ENCODE measurements at regions not wholly inside any gene's neighbourhood (a gene's known extent, or its start where the extent isn't known, plus 50 kb on each side); places are given as distances from the start of the nearest gene placed in this dataset.

DNA sequence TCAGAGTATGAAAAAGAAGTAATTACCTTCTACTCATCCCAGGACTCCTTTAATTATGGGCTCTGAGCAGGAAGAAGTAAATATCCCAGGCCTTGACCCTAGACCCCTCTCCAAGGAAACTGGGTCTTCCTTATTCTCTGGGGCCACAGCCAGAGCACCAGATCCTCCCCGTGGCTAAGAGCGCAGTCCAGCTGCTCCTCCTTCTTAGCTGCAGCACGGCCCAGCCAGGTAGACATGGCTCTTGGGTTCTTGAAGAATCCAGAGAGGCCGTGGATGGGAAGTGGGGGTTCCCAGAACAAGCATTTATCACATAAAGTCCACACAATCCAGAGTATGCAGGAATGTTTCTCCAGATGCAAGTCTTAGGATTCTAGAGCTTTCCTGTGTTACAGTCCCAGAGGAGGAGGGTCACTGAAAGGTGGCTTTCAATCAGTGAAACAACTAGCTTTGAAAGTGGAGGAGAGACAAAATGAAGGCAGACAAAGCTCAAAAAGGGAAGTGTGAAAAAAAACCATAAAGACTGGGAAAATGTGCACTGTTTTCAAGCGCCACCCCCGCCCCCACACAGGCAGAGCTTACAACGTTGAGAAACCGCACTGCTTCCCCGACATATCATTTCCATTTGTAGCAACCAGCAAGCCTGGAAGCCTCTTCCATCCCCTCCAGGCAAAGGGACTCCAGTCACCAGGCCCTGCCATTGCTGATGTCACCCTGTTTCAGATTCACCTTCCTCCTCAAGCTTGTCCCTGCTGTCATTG is 396.5 kb upstream of the MKI67 start:
- H3K4me3 ChIP-seq = no peak overlapping the region

DNA sequence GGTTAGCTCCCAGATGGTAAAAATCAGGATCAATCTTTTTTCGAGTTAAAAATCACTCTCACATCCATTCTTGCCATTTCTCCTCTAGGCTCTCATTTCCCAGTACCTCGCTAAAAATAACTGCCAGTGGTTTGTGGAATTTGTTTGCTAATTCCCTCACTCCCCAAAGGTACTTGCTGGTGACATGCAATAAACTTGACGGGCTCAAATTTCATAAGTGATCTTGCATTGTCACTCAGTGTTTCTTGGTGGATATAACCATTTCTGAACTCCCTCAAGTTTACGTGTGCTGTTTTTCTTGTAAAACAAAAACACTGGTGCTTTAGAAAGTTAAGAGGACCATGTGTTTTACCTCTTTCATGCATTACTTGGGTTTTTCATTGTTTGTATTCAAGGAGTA is 399.2 kb upstream of the MKI67 start:
- Histone ChIP-seq H3K9me3 (ENCODE audit: low read depth) (no peaks in the 10 kb centered on the region), H3K4me2 (no peak overlapping the region), H4K20me1 (ENCODE audit: insufficient read depth, poor library complexity, severe bottlenecking) (no peaks in the 10 kb centered on the region), H3K4me3 (no peak overlapping the region), H3K79me2 (no peaks in the 10 kb centered on the region), H3K4me1 (ENCODE audit: insufficient read depth) (no peaks in the 10 kb centered on the region), H2AFZ (no peak overlapping the region), H3K36me3 (replicated peaks; ENCODE audit: insufficient read depth, low read depth) (no peaks in the 10 kb centered on the region), H3K27ac (no peak overlapping the region), H3K27me3 (peaks cover 4% of the 10 kb centered on the region), H3K9me2 (replicated peaks; ENCODE audit: insufficient read depth) (no peaks in the 10 kb centered on the region)
- no peak for DNase-seq (ENCODE audit: low spot score)
- TF ChIP-seq, protein P1, sequence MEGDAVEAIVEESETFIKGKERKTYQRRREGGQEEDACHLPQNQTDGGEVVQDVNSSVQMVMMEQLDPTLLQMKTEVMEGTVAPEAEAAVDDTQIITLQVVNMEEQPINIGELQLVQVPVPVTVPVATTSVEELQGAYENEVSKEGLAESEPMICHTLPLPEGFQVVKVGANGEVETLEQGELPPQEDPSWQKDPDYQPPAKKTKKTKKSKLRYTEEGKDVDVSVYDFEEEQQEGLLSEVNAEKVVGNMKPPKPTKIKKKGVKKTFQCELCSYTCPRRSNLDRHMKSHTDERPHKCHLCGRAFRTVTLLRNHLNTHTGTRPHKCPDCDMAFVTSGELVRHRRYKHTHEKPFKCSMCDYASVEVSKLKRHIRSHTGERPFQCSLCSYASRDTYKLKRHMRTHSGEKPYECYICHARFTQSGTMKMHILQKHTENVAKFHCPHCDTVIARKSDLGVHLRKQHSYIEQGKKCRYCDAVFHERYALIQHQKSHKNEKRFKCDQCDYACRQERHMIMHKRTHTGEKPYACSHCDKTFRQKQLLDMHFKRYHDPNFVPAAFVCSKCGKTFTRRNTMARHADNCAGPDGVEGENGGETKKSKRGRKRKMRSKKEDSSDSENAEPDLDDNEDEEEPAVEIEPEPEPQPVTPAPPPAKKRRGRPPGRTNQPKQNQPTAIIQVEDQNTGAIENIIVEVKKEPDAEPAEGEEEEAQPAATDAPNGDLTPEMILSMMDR (IDR thresholded peaks at IDR 0.05; ENCODE audit: poor library complexity) = no peak
- TF ChIP-seq EZH2phosphoT487 (IDR thresholded peaks at IDR 0.05; ENCODE audit: low read depth, severe bottlenecking, unreplicated experiment) (no peak), EZH2 (IDR thresholded peaks at IDR 0.05; ENCODE audit: borderline replicate concordance) (no peak)
- WGBS (ENCODE audit: low lambda C conversion rate, missing lambda C conversion rate) = 46% methylated on average over 4 of the region's 4 CpGs

More for the DNA sequence above, 396.5 kb upstream of the MKI67 start:
- no peak overlapping the region for H3K4me2 ChIP-seq
- no peaks in the 10 kb centered on the region for H4K20me1 ChIP-seq (ENCODE audit: insufficient read depth, poor library complexity, severe bottlenecking)
- H2AFZ ChIP-seq = no peak overlapping the region
- H3K4me1 ChIP-seq (ENCODE audit: insufficient read depth) = no peaks in the 10 kb centered on the region
- H3K36me3 ChIP-seq (replicated peaks; ENCODE audit: insufficient read depth, low read depth) = no peaks in the 10 kb centered on the region
- H3K27ac ChIP-seq = no peak overlapping the region
- H3K27me3 ChIP-seq = peaks cover 2% of the 10 kb centered on the region
- DNase-seq (ENCODE audit: low spot score) = no peak
- H3K79me2 ChIP-seq = no peaks in the 10 kb centered on the region
- no peaks in the 10 kb centered on the region for H3K9me3 ChIP-seq (ENCODE audit: low read depth)
- no peaks in the 10 kb centered on the region for H3K9me2 ChIP-seq (replicated peaks; ENCODE audit: insufficient read depth)
- WGBS (ENCODE audit: low lambda C conversion rate, missing lambda C conversion rate) = 92% methylated on average over 9 of the region's 9 CpGs
- TF ChIP-seq, protein P1 (IDR thresholded peaks at IDR 0.05; ENCODE audit: poor library complexity) = no peak
- TF ChIP-seq EZH2 (IDR thresholded peaks at IDR 0.05; ENCODE audit: borderline replicate concordance) = no peak
- TF ChIP-seq EZH2phosphoT487 (IDR thresholded peaks at IDR 0.05; ENCODE audit: low read depth, severe bottlenecking, unreplicated experiment) = no peak

DNA sequence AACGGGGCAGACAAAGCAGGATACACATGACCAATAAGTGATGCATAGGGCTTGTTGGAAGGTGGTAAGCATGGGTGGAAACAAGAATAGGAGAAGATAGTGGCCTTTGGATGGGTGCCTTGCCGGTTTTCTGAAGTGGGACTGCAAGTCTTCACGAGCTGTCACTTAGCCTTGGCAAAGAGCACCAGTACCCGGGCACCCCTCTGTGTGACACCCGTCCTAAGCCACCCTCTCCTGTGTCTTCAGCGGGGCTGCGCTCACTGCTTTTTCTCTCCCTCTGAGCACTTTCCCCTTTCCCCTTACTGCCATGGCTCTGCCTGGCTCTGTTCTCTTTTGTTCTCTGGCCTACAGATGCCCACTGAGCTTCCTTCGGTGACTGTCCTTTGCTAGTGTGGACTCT is 399.7 kb upstream of the MKI67 start:
- Histone ChIP-seq H3K4me3 (no peak overlapping the region), H3K36me3 (replicated peaks; ENCODE audit: insufficient read depth, low read depth) (no peaks in the 10 kb centered on the region), H3K27me3 (peaks cover 4% of the 10 kb centered on the region), H4K20me1 (ENCODE audit: insufficient read depth, poor library complexity, severe bottlenecking) (no peaks in the 10 kb centered on the region), H2AFZ (no peak overlapping the region), H3K79me2 (no peaks in the 10 kb centered on the region), H3K9me2 (replicated peaks; ENCODE audit: insufficient read depth) (no peaks in the 10 kb centered on the region), H3K4me1 (ENCODE audit: insufficient read depth) (no peaks in the 10 kb centered on the region), H3K4me2 (no peak overlapping the region), H3K9me3 (ENCODE audit: low read depth) (no peaks in the 10 kb centered on the region), H3K27ac (no peak overlapping the region)
- WGBS (ENCODE audit: low lambda C conversion rate, missing lambda C conversion rate) = 90% methylated on average over 8 of the region's 8 CpGs
- no peak for DNase-seq (ENCODE audit: low spot score)
- TF ChIP-seq EZH2 (IDR thresholded peaks at IDR 0.05; ENCODE audit: borderline replicate concordance) = no peak
- TF ChIP-seq, protein P1 (IDR thresholded peaks at IDR 0.05; ENCODE audit: poor library complexity) = no peak
- no peak for TF ChIP-seq EZH2phosphoT487 (IDR thresholded peaks at IDR 0.05; ENCODE audit: low read depth, severe bottlenecking, unreplicated experiment)
